IPS DF 19.7 (cell line): ENCODE measurements at regions not wholly inside any gene's neighbourhood (a gene's known extent, or its start where the extent isn't known, plus 50 kb on each side); places are given as distances from the start of the nearest gene placed in this dataset.

Experiments used
- DNase-seq: peaks from one replicate; pipeline ENCODE4 v3.0.0-alpha.2; 2013; ENCODE audit warnings: low read depth, low spot score

DNA sequence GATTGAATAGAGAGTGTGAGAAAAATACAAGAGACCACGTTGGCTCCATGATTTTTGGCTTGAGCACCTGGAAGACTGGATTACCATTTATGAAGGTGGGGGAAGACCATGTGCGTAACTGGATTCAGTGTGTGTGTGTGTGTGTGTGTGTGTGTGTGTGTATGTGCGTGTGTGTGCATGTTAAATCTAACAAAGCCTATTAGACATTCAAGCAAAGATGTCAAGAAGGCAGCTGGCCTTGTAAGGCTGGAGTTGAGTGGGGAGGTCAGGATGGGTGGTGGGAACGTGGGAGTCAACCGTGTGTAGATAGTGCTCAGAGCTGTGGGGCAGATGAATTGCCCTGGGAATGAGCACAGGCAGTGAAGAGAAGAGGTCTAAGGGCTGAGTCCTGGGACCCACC is 293.8 kb upstream of the POU3F1 start:
- no peak for DNase-seq

GRCh38 chr1:38337711-38338110 is 291.1 kb upstream of the POU3F1 start:
- no peak for DNase-seq

DNA sequence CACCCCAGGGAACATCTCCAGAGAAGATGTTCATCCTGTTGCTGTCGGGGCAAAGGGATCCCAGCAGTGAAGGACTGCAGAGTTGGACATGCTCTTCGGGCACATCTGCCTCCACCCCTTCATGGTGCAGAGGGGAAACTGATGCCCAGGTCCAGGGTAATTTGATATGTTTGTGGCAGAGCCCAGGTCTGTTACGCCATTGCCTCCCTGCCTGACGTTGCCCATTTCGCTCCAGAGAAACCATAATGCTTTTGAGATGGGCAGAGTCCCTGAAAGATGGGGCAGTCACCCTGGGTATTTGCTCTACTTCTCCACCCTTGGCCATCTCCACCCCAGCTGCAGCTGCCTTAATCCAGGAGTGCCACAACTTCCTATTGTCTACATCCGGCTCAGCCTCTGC is 290.4 kb upstream of the POU3F1 start:
- no peak for DNase-seq

- DNase-seq, result no peak
Observed at GRCh38 chr1:38336301-38336923, 289.8 kb upstream of the POU3F1 start.

- no peak for DNase-seq
Observed at GRCh38 chr1:38334930-38335592, 288.5 kb upstream of the POU3F1 start.

DNA sequence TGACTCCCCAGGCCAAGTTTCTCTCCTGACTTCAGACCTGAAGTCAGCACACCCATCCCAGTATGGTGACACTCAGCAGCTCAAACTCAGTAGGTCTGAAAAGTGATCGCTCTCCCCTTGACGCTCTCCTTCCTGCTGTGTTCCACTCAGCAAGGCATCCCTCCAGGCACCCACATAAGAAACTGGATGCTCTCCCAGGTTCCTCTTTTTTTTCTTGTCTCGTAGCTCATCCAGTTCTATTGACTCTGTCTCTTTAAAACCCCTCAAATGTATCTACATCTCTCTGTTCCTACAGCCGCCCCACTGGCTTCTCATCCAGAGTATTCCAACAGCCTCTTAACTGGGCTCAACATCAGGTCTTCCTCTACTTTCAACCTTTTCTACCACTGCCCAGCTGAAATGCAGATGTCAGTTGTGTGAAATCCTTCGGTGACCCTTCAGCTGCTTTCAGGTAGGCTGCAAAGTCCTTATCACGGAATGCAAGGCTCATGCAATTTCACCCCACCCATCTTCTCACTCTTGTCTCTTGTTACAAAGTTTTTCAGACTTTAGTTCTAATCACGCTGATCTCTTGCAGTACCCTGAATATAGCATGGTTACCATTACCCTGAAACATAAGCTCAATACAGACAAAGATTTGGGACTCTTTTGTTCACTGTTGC is 286.2 kb upstream of the POU3F1 start:
- DNase-seq, result no peak

GRCh38 chr1:38331496-38332210 is 285.1 kb upstream of the POU3F1 start:
- DNase-seq, result no peak

DNA sequence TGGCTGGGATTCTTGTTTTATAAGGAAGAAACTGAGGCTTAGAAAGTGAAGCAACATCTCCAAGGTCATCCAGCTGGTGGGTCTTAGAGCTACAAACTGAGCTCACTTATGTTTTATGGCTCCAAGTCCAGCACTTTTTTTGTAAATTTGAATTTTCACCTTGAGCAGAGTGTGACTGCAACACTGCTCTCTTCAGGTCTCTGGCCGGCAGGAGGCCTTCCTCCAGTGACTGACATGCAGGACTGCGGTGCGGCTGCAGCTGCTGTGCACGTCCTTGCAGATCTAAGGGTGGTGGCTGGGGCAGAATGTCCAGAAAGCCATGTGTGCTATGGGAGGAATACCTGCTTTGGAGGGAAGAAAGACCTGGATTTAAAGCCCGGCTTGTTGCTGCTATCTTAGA is 284.2 kb upstream of the POU3F1 start:
- no peak for DNase-seq

GRCh38 chr1:38329644-38330043 is 283.1 kb upstream of the POU3F1 start:
- no peak for DNase-seq

DNA sequence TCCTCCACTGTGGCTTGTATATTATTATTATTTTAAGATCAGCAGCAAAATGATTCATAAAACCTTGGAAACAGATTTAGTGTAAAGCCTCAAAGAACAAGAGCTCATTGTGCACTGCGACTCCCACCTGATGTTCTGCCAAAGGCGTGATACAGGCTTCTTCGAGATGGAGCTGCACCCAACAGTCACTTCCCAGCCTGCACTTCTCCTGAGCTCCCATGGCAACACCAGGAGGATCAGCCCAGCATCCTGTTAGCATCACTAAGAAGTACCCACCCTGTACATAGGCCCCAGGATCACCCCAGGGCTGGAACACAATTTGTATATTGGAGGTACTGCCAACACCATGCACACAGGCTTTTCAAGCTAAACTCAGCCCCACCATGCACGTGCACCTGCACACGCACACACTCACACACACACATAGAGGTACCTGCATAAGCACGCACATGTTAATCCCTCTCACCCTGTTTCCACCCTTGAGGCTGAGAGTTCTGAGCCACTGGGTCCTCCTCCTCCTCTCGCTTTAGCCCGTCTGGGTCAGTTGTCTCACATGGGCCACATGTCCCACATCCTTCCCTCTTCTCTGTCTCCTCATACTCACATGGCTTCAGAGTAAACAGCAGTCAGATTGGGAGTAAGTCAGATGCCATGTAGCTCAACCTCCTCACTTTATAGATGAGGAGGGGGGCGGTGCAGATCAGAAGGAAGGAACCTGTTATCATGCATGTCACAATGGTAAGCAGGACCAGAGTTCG is 281.9 kb upstream of the POU3F1 start:
- DNase-seq, result no peak

- no peak for DNase-seq
Observed at GRCh38 chr1:38327559-38327973, 281.0 kb upstream of the POU3F1 start.

DNA sequence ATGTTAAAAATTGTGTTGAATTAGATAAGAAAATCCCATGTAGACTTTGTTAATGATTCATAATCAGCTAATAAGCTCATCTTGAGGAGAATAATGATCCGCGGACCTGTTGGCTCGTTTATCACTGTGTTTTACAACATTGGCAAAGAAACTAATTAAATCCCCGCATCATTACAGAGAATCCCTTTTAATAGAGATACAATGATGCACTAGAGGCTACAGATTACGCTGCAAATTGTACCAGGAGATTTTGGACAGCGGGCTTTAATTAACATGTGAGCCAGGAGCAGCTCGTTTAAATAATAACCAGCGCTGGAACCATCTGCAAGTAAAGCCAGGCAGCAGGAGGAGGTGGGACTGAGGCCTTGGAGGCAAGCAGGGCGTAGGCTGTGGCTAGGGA is 280.3 kb upstream of the POU3F1 start:
- no peak for DNase-seq

GRCh38 chr1:38326135-38326534 is 279.5 kb upstream of the POU3F1 start:
- no peak for DNase-seq

DNA sequence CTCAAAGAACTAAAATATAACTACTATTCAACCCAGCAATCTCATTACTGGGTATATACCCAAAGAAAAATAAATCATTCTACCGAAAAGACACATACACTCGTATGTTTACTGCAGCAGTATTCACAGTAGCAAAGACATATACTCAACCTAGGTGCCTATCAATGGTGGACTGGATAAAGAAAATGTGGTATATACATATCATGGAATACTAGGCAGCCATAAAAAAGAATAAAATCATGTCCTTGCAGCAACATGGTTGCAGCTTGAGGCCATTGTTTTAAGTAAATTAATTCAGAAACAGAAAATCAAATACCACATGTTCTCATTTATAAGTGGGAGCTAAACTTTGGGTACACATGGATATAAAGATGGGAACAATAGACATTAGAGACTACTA is 266.2 kb upstream of the POU3F1 start:
- DNase-seq, result no peak

DNA sequence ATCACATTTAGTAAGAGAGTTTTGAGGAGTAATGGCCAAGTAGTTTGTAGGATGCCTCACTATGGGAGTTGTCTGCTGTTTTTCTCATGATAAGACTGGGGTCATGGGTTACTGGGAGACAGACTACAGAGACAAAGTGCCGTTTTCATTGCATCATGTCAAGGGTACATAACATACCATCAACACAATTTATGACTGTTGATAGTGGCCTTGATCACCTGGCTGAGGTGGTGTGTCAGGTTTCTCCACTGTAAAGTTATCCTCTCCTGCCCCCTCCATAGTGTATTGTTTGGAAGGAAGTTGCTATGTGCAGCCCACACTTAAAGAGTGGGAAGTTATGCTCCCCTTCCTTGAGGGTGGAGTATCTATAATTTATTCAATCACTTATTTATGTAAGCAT is 263.5 kb upstream of the POU3F1 start:
- DNase-seq, result no peak

- no peak for DNase-seq
Observed at GRCh38 chr1:38308780-38309179, 262.2 kb upstream of the POU3F1 start.

DNA sequence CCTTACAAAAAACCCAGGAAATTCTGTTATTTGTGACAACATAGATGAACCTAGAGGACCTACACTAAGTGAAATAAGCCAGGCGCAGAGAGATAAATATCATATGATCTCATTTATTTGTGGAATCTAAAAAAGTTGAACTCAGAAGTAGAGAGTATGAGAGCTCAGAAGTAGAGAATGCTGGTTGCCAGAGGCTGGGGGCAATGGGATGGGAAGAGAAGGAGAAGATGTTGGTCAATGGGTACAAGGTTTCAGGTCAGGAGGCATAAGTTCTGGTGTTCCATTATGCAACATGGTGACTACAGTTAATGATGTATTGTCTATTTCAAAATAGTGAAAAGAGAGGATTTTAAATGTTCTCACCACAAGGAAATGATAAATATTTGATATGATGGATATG is 259.1 kb upstream of the POU3F1 start:
- DNase-seq, result no peak

GRCh38 chr1:38303843-38304242 is 257.2 kb upstream of the POU3F1 start:
- no peak for DNase-seq

GRCh38 chr1:38301040-38301439 is 254.4 kb upstream of the POU3F1 start:
- DNase-seq, result no peak

DNA sequence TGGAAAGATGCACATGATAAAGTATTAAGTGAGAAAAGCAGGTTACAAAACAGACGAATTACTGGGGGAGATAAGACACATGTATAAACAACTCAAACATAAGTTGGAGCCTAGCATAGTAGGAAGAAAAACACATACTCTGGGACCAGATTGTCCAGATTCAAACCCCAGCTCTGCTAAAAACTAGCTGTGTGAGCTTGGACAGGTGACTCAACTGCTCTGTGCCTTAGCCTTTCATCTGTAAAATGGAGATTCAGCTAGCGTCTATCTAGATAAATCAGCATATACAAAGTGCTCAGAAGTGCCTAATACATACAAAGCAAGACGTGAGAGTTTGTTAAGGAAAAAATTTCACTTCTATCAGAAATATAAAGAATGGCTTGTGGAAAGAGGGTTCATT is 254.0 kb upstream of the POU3F1 start:
- no peak for DNase-seq

- DNase-seq, result no peak
Observed at GRCh38 chr1:38297842-38298241, 251.2 kb upstream of the POU3F1 start.

DNA sequence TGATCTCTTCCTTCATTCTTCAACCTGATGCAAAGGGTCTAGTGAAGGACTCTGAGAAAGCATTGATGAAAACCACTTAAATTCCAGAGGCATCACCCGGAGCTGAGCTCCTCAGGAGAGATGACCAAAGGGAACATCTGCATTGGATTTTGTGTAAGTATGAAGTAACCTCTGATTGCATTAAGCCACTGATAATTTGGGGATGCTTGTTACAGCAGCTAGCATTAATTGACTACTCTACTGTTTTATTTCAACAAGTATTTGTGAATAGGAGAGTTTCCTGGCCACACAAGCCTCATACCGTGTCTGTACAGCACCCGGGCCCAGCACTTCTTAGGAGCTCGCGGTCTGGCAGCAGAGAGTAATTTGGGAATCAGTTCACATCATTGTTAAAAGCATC is 250.7 kb upstream of the POU3F1 start:
- DNase-seq, result no peak
